Fibroblast of pulmonary artery (primary cell): ENCODE measurements at regions not wholly inside any gene's neighbourhood (a gene's known extent, or its start where the extent isn't known, plus 50 kb on each side); places are given as distances from the start of the nearest gene placed in this dataset.

Source experiments
- DNase-seq: peaks from one replicate; pipeline ENCODE4 v3.0.0-alpha.2; 2010; ENCODE audit warnings: low read depth
- H3K4me3 ChIP-seq: replicated peaks from 2 replicates; pipeline ENCODE4 v1.5.1; 2011; ENCODE audit warnings: low read depth, mild to moderate bottlenecking, control low read depth, low read length, moderate library complexity
- TF ChIP-seq, protein P1 (sequence below): IDR thresholded peaks from 2 replicates; pipeline ENCODE4 v1.5.1; 2011; ENCODE audit warnings: mild to moderate bottlenecking, control low read depth, low read length, inconsistent platforms; ENCODE audit errors: missing control alignments

- DNase-seq = no peak
- no peak overlapping the region for H3K4me3 ChIP-seq
- TF ChIP-seq, protein P1, sequence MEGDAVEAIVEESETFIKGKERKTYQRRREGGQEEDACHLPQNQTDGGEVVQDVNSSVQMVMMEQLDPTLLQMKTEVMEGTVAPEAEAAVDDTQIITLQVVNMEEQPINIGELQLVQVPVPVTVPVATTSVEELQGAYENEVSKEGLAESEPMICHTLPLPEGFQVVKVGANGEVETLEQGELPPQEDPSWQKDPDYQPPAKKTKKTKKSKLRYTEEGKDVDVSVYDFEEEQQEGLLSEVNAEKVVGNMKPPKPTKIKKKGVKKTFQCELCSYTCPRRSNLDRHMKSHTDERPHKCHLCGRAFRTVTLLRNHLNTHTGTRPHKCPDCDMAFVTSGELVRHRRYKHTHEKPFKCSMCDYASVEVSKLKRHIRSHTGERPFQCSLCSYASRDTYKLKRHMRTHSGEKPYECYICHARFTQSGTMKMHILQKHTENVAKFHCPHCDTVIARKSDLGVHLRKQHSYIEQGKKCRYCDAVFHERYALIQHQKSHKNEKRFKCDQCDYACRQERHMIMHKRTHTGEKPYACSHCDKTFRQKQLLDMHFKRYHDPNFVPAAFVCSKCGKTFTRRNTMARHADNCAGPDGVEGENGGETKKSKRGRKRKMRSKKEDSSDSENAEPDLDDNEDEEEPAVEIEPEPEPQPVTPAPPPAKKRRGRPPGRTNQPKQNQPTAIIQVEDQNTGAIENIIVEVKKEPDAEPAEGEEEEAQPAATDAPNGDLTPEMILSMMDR = no peak
Measured at GRCh38 chr7:54907981-54908380, 110.8 kb upstream of the EGFR start.

- no peak overlapping the region for H3K4me3 ChIP-seq
- TF ChIP-seq, protein P1 = no peak
- DNase-seq = no peak
Measured at GRCh38 chr7:54908760-54909438, 109.9 kb upstream of the EGFR start.

- DNase-seq = no peak
- H3K4me3 ChIP-seq = no peak overlapping the region
- TF ChIP-seq, protein P1 = no peak
Measured at GRCh38 chr7:54915870-54916598, 102.8 kb upstream of the EGFR start.

GRCh38 chr7:54917613-54918391 is 101.0 kb upstream of the EGFR start:
- TF ChIP-seq, protein P1 = no peak
- H3K4me3 ChIP-seq = no peak overlapping the region

GRCh38 chr7:54921116-54921515 is 97.7 kb upstream of the EGFR start:
- no peak for DNase-seq
- no peak overlapping the region for H3K4me3 ChIP-seq
- TF ChIP-seq, protein P1 = no peak

More at GRCh38 chr7:54917613-54918391, 101.0 kb upstream of the EGFR start:
- no peak for DNase-seq

DNA sequence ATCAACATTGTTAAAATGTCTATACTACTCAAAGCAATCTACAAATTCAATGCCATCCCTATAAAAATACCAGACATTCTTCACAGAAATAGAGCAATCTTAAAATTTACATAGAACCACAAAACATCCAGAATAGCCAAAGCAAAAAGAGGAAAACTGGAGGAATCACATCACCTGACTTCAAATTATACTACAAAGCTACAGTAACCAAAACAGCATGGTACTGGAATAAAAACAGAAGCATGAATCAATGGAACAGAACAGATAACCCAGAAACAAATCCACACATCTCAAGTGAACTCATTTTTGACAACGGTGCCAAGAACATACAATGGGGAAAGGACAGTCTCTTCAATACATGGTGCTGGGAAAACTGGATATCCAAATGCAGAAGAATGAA is 87.3 kb upstream of the EGFR start:
- TF ChIP-seq, protein P1 = no peak
- H3K4me3 ChIP-seq = no peak overlapping the region

More for the DNA sequence above, 87.3 kb upstream of the EGFR start:
- no peak for DNase-seq
